Superior temporal gyrus (tissue), 1 donor: ENCODE measurements at regions not wholly inside any gene's neighbourhood (a gene's known extent, or its start where the extent isn't known, plus 50 kb on each side); places are given as distances from the start of the nearest gene placed in this dataset.

Experiments
- DNase-seq: peaks from one replicate; pipeline ENCODE4 v3.0.0-alpha.2; 2016; ENCODE audit errors: extremely low spot score

GRCh38 chr2:138176862-138177439 is 212.7 kb downstream of the HNMT start:
- DNase-seq = no peak

- no peak for DNase-seq
Measured at GRCh38 chr2:138177693-138178092, 213.4 kb downstream of the HNMT start.

- DNase-seq = no peak
Measured at GRCh38 chr2:138180692-138181386, 216.6 kb downstream of the HNMT start.

GRCh38 chr2:138182250-138182936 is 218.1 kb downstream of the HNMT start:
- DNase-seq = no peak

- DNase-seq = no peak
Measured at GRCh38 chr2:138182937-138183312, 218.7 kb downstream of the HNMT start.

- DNase-seq = peak; percentile 50
Measured at GRCh38 chr2:138183705-138184104, 219.4 kb downstream of the HNMT start.

- no peak for DNase-seq
Measured at GRCh38 chr2:138184428-138184827, 220.2 kb downstream of the HNMT start.

- no peak for DNase-seq
Measured at GRCh38 chr2:138185827-138186226, 221.6 kb downstream of the HNMT start.

GRCh38 chr2:138187221-138187620 is 222.9 kb downstream of the HNMT start:
- DNase-seq = peak; percentile 75

- DNase-seq = no peak
Measured at GRCh38 chr2:138190999-138191398, 226.7 kb downstream of the HNMT start.

GRCh38 chr2:138193416-138194213 is 229.3 kb downstream of the HNMT start:
- DNase-seq = no peak

- DNase-seq = no peak
Measured at GRCh38 chr2:138201286-138201685, 237.0 kb downstream of the HNMT start.

- DNase-seq = no peak
Measured at GRCh38 chr2:138202762-138203161, 238.5 kb downstream of the HNMT start.

GRCh38 chr2:138205281-138205680 is 241.0 kb downstream of the HNMT start:
- no peak for DNase-seq

GRCh38 chr2:138207074-138207930 is 243.0 kb downstream of the HNMT start:
- DNase-seq = no peak

- no peak for DNase-seq
Measured at GRCh38 chr2:138209009-138209408, 244.7 kb downstream of the HNMT start.

GRCh38 chr2:138210487-138210886 is 246.2 kb downstream of the HNMT start:
- peak; percentile 33 for DNase-seq

- no peak for DNase-seq
Measured at GRCh38 chr2:138212434-138212833, 248.2 kb downstream of the HNMT start.

- DNase-seq = no peak
Measured at GRCh38 chr2:138213084-138213483, 248.8 kb downstream of the HNMT start.

GRCh38 chr2:138213624-138214023 is 249.4 kb downstream of the HNMT start:
- DNase-seq = no peak

GRCh38 chr2:138215958-138216357 is 251.7 kb downstream of the HNMT start:
- no peak for DNase-seq
